ENCODE measurements at regions not wholly inside any gene's neighbourhood (a gene's known extent, or its start where the extent isn't known, plus 50 kb on each side); places are given as distances from the start of the nearest gene placed in this dataset.

DNA sequence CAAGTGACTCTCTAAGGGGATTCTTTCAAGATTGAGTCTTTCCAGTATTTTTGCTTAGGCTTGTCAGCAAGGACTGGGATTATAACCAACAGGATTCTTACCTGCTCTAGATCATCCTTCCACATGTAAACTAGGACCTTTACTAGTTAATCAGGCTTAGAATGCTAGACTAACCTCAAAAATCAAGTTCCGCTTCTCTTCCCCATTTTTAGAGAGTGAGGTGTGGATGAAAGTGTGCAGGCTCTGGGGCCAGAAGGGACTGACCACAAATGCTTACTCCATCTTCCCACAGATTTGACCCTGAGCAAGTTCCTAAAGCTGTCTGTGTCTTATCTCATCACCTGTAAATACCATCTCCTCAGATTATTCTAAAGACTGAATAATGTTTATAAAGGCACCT is 89.5 kb upstream of the IL12A start:
- TF ChIP-seq, protein P1, sequence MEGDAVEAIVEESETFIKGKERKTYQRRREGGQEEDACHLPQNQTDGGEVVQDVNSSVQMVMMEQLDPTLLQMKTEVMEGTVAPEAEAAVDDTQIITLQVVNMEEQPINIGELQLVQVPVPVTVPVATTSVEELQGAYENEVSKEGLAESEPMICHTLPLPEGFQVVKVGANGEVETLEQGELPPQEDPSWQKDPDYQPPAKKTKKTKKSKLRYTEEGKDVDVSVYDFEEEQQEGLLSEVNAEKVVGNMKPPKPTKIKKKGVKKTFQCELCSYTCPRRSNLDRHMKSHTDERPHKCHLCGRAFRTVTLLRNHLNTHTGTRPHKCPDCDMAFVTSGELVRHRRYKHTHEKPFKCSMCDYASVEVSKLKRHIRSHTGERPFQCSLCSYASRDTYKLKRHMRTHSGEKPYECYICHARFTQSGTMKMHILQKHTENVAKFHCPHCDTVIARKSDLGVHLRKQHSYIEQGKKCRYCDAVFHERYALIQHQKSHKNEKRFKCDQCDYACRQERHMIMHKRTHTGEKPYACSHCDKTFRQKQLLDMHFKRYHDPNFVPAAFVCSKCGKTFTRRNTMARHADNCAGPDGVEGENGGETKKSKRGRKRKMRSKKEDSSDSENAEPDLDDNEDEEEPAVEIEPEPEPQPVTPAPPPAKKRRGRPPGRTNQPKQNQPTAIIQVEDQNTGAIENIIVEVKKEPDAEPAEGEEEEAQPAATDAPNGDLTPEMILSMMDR (IDR thresholded peaks at IDR 0.05) = no peak
- TF ChIP-seq POLR2A (IDR thresholded peaks at IDR 0.05) = no peak
